ENCODE measurements at regions not wholly inside any gene's neighbourhood (a gene's known extent, or its start where the extent isn't known, plus 50 kb on each side); places are given as distances from the start of the nearest gene placed in this dataset.

DNA sequence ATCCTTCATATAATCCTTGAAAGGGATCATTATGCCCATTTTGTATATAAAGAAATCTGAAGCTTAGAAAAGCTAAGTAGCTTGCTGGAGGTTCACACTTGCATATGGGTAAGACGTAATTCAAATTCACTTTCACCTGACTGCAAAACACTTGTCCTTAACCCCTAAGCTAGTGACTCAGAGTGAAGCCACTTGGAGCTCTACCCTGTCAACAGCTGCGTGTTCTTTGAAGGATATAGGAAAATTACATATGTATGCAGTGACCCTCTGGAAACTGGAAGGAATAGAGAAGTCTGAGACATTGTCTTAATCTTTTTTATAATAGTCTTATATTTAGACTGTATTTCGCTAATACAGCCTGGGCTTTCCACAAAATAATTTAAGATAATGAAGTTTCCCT is 80.0 kb upstream of the STK32A start:
- POLR2A ChIA-PET (ENCODE audit: unreplicated experiment), result no interaction called here
- intact Hi-C loops (cut with micrococcal nuclease), result no loop called here

GRCh38 chr5:147156012-147156411 is 78.8 kb upstream of the STK32A start:
- no TSS peak for BruUV-seq (replicated peaks)
- Histone ChIP-seq H3F3A (ENCODE audit: low read length, unreplicated experiment) (no peaks in the 10 kb centered on the region), H2AFZ (ENCODE audit: low read length) (no peak overlapping the region), H3K9me3 (ENCODE audit: low read length) (no peaks in the 10 kb centered on the region), H3K36me3 (ENCODE audit: low read depth, low read length) (no peaks in the 10 kb centered on the region), H3K4me3 (ENCODE audit: low read length) (no peak overlapping the region), H4K20me1 (ENCODE audit: low read length) (no peaks in the 10 kb centered on the region), H3K9ac (ENCODE audit: low read length) (no peak overlapping the region), H3K27ac (ENCODE audit: low read length) (no peak overlapping the region), H3K9me2 (replicated peaks; ENCODE audit: low read length) (no peaks in the 10 kb centered on the region), H3K79me2 (ENCODE audit: low read length) (no peaks in the 10 kb centered on the region), H3K4me2 (ENCODE audit: low read length) (no peak overlapping the region), H3K27me3 (ENCODE audit: low read length) (no peaks in the 10 kb centered on the region; the same call in 1 of the 2 replicates), H3K4me1 (ENCODE audit: insufficient read depth, low read length) (no peaks in the 10 kb centered on the region)
- intact Hi-C loops (cut with micrococcal nuclease), result no loop called here
- no peak for ATAC-seq
- TF ChIP-seq EZH2 (IDR thresholded peaks at IDR 0.05; ENCODE audit: low read length, unreplicated experiment) (no peak), EZH2phosphoT487 (IDR thresholded peaks at IDR 0.05; ENCODE audit: borderline replicate concordance, low read length) (no peak)
- TF ChIP-seq, protein P1, sequence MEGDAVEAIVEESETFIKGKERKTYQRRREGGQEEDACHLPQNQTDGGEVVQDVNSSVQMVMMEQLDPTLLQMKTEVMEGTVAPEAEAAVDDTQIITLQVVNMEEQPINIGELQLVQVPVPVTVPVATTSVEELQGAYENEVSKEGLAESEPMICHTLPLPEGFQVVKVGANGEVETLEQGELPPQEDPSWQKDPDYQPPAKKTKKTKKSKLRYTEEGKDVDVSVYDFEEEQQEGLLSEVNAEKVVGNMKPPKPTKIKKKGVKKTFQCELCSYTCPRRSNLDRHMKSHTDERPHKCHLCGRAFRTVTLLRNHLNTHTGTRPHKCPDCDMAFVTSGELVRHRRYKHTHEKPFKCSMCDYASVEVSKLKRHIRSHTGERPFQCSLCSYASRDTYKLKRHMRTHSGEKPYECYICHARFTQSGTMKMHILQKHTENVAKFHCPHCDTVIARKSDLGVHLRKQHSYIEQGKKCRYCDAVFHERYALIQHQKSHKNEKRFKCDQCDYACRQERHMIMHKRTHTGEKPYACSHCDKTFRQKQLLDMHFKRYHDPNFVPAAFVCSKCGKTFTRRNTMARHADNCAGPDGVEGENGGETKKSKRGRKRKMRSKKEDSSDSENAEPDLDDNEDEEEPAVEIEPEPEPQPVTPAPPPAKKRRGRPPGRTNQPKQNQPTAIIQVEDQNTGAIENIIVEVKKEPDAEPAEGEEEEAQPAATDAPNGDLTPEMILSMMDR (conservative IDR thresholded peaks at IDR 0.05; ENCODE audit: low read depth, low read length), result no peak
- CTCF ChIA-PET, result no interaction called here
- no peak for DNase-seq
- POLR2A ChIA-PET (ENCODE audit: unreplicated experiment), result no interaction called here

More for the DNA sequence above, 80.0 kb upstream of the STK32A start:
- Histone ChIP-seq H3K4me2 (ENCODE audit: low read length) (no peak overlapping the region), H3K27ac (ENCODE audit: low read length) (no peak overlapping the region), H3F3A (ENCODE audit: low read length, unreplicated experiment) (no peaks in the 10 kb centered on the region), H3K36me3 (ENCODE audit: low read depth, low read length) (no peaks in the 10 kb centered on the region), H3K9me3 (ENCODE audit: low read length) (no peaks in the 10 kb centered on the region), H3K9me2 (replicated peaks; ENCODE audit: low read length) (no peaks in the 10 kb centered on the region), H3K9ac (ENCODE audit: low read length) (no peak overlapping the region), H3K4me3 (ENCODE audit: low read length) (no peak overlapping the region), H4K20me1 (ENCODE audit: low read length) (no peaks in the 10 kb centered on the region), H3K27me3 (ENCODE audit: low read length) (peaks cover 7% of the 10 kb centered on the region; the same call in 1 of the 2 replicates), H3K79me2 (ENCODE audit: low read length) (no peaks in the 10 kb centered on the region), H3K4me1 (ENCODE audit: insufficient read depth, low read length) (no peaks in the 10 kb centered on the region), H2AFZ (ENCODE audit: low read length) (no peak overlapping the region)
- ATAC-seq, result no peak
- no peak for DNase-seq
- no peak for TF ChIP-seq EZH2phosphoT487 (IDR thresholded peaks at IDR 0.05; ENCODE audit: borderline replicate concordance, low read length)
- no TSS peak for BruUV-seq (replicated peaks)
- CTCF ChIA-PET, result no interaction called here

DNA sequence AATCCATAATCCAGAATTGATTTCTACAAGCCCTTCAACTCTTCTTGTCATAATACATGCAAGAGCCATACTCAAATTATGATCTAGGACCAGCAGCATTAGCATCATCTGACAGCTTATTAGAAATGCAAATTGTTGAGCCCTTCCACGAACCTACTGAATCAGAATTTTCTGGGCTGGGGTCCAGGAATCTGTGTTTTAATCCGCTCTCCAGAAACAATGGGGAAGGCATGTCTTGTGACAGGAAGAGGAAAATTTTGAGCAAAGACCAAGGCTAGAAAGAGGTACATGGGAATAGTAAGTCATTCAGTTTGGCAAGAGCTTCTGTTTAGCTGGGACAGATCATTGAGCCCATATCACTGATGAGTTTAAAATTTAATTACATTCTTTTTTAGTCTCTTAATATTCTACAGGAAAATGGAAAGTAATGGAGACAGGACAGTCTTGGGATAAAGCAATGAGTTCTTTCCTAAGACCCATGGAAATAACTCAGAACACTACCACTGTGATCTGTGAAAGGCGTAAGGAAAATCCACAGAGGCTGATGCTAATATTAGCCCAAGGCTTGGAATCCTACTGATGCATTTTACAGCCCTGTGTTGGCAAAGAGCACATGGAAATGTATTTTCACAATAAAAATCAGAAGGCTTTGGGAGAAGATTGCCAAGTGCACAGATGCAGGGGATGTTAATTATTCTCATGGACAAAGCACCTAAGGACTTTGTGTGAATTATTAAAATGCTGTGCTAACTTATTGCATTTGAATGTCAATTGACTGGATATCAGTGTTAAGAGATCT is 73.7 kb upstream of the STK32A start:
- CTCF ChIA-PET, result no interaction called here
- TF ChIP-seq EZH2 (IDR thresholded peaks at IDR 0.05; ENCODE audit: low read length, unreplicated experiment), result no peak
- TF ChIP-seq, protein P1 (conservative IDR thresholded peaks at IDR 0.05; ENCODE audit: low read depth, low read length), result no peak
- no peak for TF ChIP-seq EZH2phosphoT487 (IDR thresholded peaks at IDR 0.05; ENCODE audit: borderline replicate concordance, low read length)
- H3K27ac ChIP-seq (ENCODE audit: low read length), result no peak overlapping the region
- intact Hi-C loops (cut with micrococcal nuclease), result no loop called here
- H3F3A ChIP-seq (ENCODE audit: low read length, unreplicated experiment), result no peaks in the 10 kb centered on the region
- ATAC-seq (no peak), DNase-seq (no peak)
- no peaks in the 10 kb centered on the region for H3K9me3 ChIP-seq (ENCODE audit: low read length)
- no peaks in the 10 kb centered on the region for H4K20me1 ChIP-seq (ENCODE audit: low read length)
- no peak overlapping the region for H3K4me3 ChIP-seq (ENCODE audit: low read length)
- no peaks in the 10 kb centered on the region; the same call in 1 of the 2 replicates for H3K27me3 ChIP-seq (ENCODE audit: low read length)
- H3K4me2 ChIP-seq (ENCODE audit: low read length), result no peak overlapping the region
- no peak overlapping the region for H3K9ac ChIP-seq (ENCODE audit: low read length)
- H3K79me2 ChIP-seq (ENCODE audit: low read length), result no peaks in the 10 kb centered on the region
- POLR2A ChIA-PET (ENCODE audit: unreplicated experiment), result no interaction called here
- no peak overlapping the region for H2AFZ ChIP-seq (ENCODE audit: low read length)
- no peaks in the 10 kb centered on the region for H3K9me2 ChIP-seq (replicated peaks; ENCODE audit: low read length)
- H3K36me3 ChIP-seq (ENCODE audit: low read depth, low read length), result no peaks in the 10 kb centered on the region
- no peaks in the 10 kb centered on the region for H3K4me1 ChIP-seq (ENCODE audit: insufficient read depth, low read length)
- BruUV-seq (replicated peaks), result no TSS peak

Data from PC-3 (cell line).